ENCODE measurements at regions not wholly inside any gene's neighbourhood (a gene's known extent, or its start where the extent isn't known, plus 50 kb on each side); places are given as distances from the start of the nearest gene placed in this dataset.
"Not testable (repeated sequence)": the region's sequence is repeated elsewhere in the genome, so short reads cannot be mapped to it uniquely, and the experiment has no call there.

GRCh38 chr10:120187168-120187567 lies 269.9 kb upstream of the PLPP4 start:
- not testable (repeated sequence) for TF ChIP-seq ZNF274 (IDR thresholded peaks at IDR 0.05; ENCODE audit: low read depth, low read length); YY1 (IDR thresholded peaks at IDR 0.05; ENCODE audit: insufficient read depth, insufficient read length); SUZ12 (IDR thresholded peaks at IDR 0.05; ENCODE audit: extremely low read depth, insufficient read depth, insufficient read length)
